H1 (cell line): ENCODE measurements at regions not wholly inside any gene's neighbourhood (a gene's known extent, or its start where the extent isn't known, plus 50 kb on each side); places are given as distances from the start of the nearest gene placed in this dataset.

Source experiments
- CTCF ChIA-PET: fragments of 300-600 bp; sonication (Branson Sonifier 250); formaldehyde crosslinking; loops from one replicate; lab custom pipeline; 2021; ENCODE audit not compliant: partially characterized antibody; lab: Charles Lee
- POLR2A ChIA-PET: fragments of 300-600 bp; sonication (Branson Sonifier 250); formaldehyde crosslinking; loops from one replicate; lab custom pipeline; 2021; ENCODE audit warnings: inconsistent platforms; ENCODE audit not compliant: partially characterized antibody; lab: Charles Lee
- DNase-seq, 2 experiments: peaks; one replicate each; pipeline versions ENCODE4 v3.0.0 to v3.0.0-alpha.2; 2010 to 2022; ENCODE audit warnings: low spot score in 2 of 2, low read depth in 1 of 2, mixed read lengths in 1 of 2
- FAIRE-seq: peaks from 2 replicates; lab custom pipeline; 2011; peaks lifted over from hg19 to GRCh38; lab: Jason Lieb, UNC
- H2AFZ ChIP-seq: 2 replicates; pipeline ENCODE4 v1.8.1; 2012; ENCODE audit warnings: low read length, inconsistent platforms
- H2AK5ac ChIP-seq: 2 replicates; pipeline ENCODE4 v1.6.1; 2013; ENCODE audit warnings: low read depth, low read length
- H2BK120ac ChIP-seq: replicated peaks from 2 replicates; pipeline ENCODE3; 2013; ENCODE audit warnings: low read depth, low read length, inconsistent platforms
- H2BK12ac ChIP-seq: 2 replicates; pipeline ENCODE4 v1.6.1; 2013; ENCODE audit warnings: low read depth, low read length
- H2BK15ac ChIP-seq: 2 replicates; pipeline ENCODE4 v1.6.1; 2013; ENCODE audit warnings: low read length
- H2BK20ac ChIP-seq: 2 replicates; pipeline ENCODE4 v1.6.1; 2013; ENCODE audit warnings: low read length
- H2BK5ac ChIP-seq: 2 replicates; pipeline ENCODE4 v1.6.1; 2013; ENCODE audit warnings: low read depth, low read length
- H3K14ac ChIP-seq: 2 replicates; pipeline ENCODE4 v1.6.1; 2013; ENCODE audit warnings: inconsistent platforms; ENCODE audit not compliant: insufficient read length
- H3K18ac ChIP-seq: 2 replicates; pipeline ENCODE4 v1.6.1; 2013; ENCODE audit warnings: low read length; ENCODE audit errors: extremely low read depth
- H3K23ac ChIP-seq: 2 replicates; pipeline ENCODE4 v1.6.1; 2013; ENCODE audit warnings: inconsistent platforms; ENCODE audit not compliant: insufficient read length
- H3K23me2 ChIP-seq: 2 replicates; pipeline ENCODE4 v1.6.1; 2013; ENCODE audit warnings: low read depth, low read length
- H3K27ac ChIP-seq: 2 replicates; pipeline ENCODE4 v1.6.1; 2011; ENCODE audit warnings: low read depth, low read length, inconsistent platforms
- H3K27me3 ChIP-seq, 4 experiments: replicated peaks in 1 of 4; 1 replicate in 1 of 4; 2 replicates in 3 of 4; pipeline versions ENCODE4 v1.6.1 to v1.8.1; 2011 to 2013; ENCODE audit warnings: low read length in 3 of 4, mild to moderate bottlenecking in 3 of 4, inconsistent platforms in 2 of 4, mixed read lengths in 2 of 4, moderate library complexity in 1 of 4; ENCODE audit not compliant: control insufficient read depth in 3 of 4, insufficient read depth in 3 of 4; ENCODE audit errors: extremely low read depth in 1 of 4
- H3K36me3 ChIP-seq, 4 experiments: 2 replicates each; pipeline versions ENCODE4 v1.6.1 to v1.8.1; 2011 to 2013; ENCODE audit warnings: mild to moderate bottlenecking in 4 of 4, low read length in 3 of 4, moderate library complexity in 2 of 4, control low read depth in 1 of 4, inconsistent platforms in 1 of 4; ENCODE audit not compliant: insufficient read depth in 4 of 4, control insufficient read depth in 2 of 4
- H3K4ac ChIP-seq: replicated peaks from 2 replicates; pipeline ENCODE3; 2013; ENCODE audit warnings: low read length, low read depth, mixed read lengths, inconsistent platforms; ENCODE audit not compliant: insufficient read length
- H3K4me1 ChIP-seq, 4 experiments: replicated peaks in 1 of 4; 1 replicate in 1 of 4; 2 replicates in 3 of 4; pipeline versions ENCODE4 v1.6.1 to v1.8.1; 2011 to 2013; ENCODE audit warnings: low read length in 3 of 4, inconsistent platforms in 2 of 4, mixed read lengths in 1 of 4; ENCODE audit not compliant: insufficient read depth in 4 of 4, control insufficient read depth in 3 of 4
- H3K4me2 ChIP-seq, 2 experiments: 2 replicates each; pipeline versions ENCODE4 v1.6.1 to v1.8.1; 2011 to 2013; ENCODE audit warnings: low read depth in 2 of 2, low read length in 2 of 2, control low read depth in 1 of 2, inconsistent platforms in 1 of 2, mild to moderate bottlenecking in 1 of 2; ENCODE audit not compliant: insufficient read depth in 1 of 2
- H3K4me3 ChIP-seq, 4 experiments: fragments of 200-600, 300-600 bp in 1 of 4; sonication (generic), shearing (Covaris generic), sonication (Bioruptor Twin) in 1 of 4; 2 replicates each; pipeline versions ENCODE4 v1.5.1 to v1.8.1; 2011 to 2016; ENCODE audit warnings: low read length in 4 of 4, low read depth in 3 of 4, control low read depth in 2 of 4, inconsistent platforms in 2 of 4, mild to moderate bottlenecking in 2 of 4, mixed read lengths in 1 of 4, moderate library complexity in 1 of 4; ENCODE audit not compliant: insufficient read depth in 2 of 4; ENCODE audit errors: extremely low read depth in 1 of 4
- H3K56ac ChIP-seq: replicated peaks from 2 replicates; pipeline ENCODE3; 2013; ENCODE audit warnings: low read depth, mild to moderate bottlenecking, mixed read lengths, low read length, inconsistent platforms; ENCODE audit not compliant: insufficient read length
- H3K79me1 ChIP-seq: 2 replicates; pipeline ENCODE4 v1.6.1; 2013; ENCODE audit warnings: low read depth, low read length, control low read depth
- H3K79me2 ChIP-seq, 2 experiments: 2 replicates each; pipeline versions ENCODE4 v1.6.1 to v1.8.1; 2012 to 2013; ENCODE audit warnings: low read length in 2 of 2, mild to moderate bottlenecking in 2 of 2, inconsistent platforms in 1 of 2; ENCODE audit not compliant: insufficient read depth in 2 of 2, control insufficient read depth in 1 of 2
- H3K9ac ChIP-seq, 4 experiments: replicated peaks in 1 of 4; 1 replicate in 1 of 4; 2 replicates in 3 of 4; pipeline versions ENCODE4 v1.6.1 to v1.8.1; 2011 to 2013; ENCODE audit warnings: low read depth in 3 of 4, low read length in 3 of 4, control low read depth in 2 of 4, mild to moderate bottlenecking in 2 of 4, moderate library complexity in 2 of 4, inconsistent platforms in 1 of 4; ENCODE audit errors: extremely low read depth in 1 of 4
- H3K9me3 ChIP-seq, 2 experiments: 2 replicates each; pipeline versions ENCODE4 v1.6.1 to v1.8.1; 2012 to 2013; ENCODE audit warnings: mild to moderate bottlenecking in 2 of 2, moderate library complexity in 2 of 2, control low read depth in 1 of 2, inconsistent platforms in 1 of 2, low read depth in 1 of 2, low read length in 1 of 2, mixed read lengths in 1 of 2; ENCODE audit not compliant: insufficient read depth in 2 of 2
- H4K20me1 ChIP-seq, 2 experiments: replicated peaks in 1 of 2; 2 replicates each; pipeline versions ENCODE3 to v1.8.1; 2011 to 2013; ENCODE audit warnings: inconsistent platforms in 2 of 2, low read length in 2 of 2, mild to moderate bottlenecking in 1 of 2; ENCODE audit not compliant: insufficient read depth in 2 of 2, control insufficient read depth in 1 of 2
- H4K5ac ChIP-seq: 2 replicates; pipeline ENCODE4 v1.6.1; 2013; ENCODE audit warnings: low read length, low read depth, mixed read lengths, inconsistent platforms; ENCODE audit not compliant: insufficient read length
- H4K8ac ChIP-seq: 2 replicates; pipeline ENCODE4 v1.8.0; 2013; ENCODE audit warnings: mild to moderate bottlenecking, moderate library complexity, low read length, inconsistent platforms; ENCODE audit not compliant: insufficient read depth; ENCODE audit errors: extremely low read depth
- H4K91ac ChIP-seq: replicated peaks from 2 replicates; pipeline ENCODE3; 2013; ENCODE audit warnings: low read length, mixed read lengths, inconsistent platforms; ENCODE audit not compliant: insufficient read length
- RNF2 ChIP-seq: fragments of 200-900, 300-1000 bp; sonication (generic); IDR thresholded peaks from 2 replicates; pipeline ENCODE4 v1.7.1; 2016; ENCODE audit warnings: borderline replicate concordance, low read depth, mild to moderate bottlenecking, antibody characterized with exemption, low read length; ENCODE audit not compliant: poor library complexity, severe bottlenecking; ENCODE audit errors: missing control alignments
- WGBS, 2 experiments: shearing (Covaris generic) in 1 of 2; methylation state at CpG; one replicate each; pipeline versions ENCODE4 v1.1.6 to v1.1.7; 2013 to 2015; ENCODE audit warnings: low lambda C conversion rate in 2 of 2, mixed read lengths in 2 of 2, inconsistent platforms in 1 of 2, low coverage in 1 of 2, missing lambda C conversion rate in 1 of 2; ENCODE audit not compliant: insufficient replicate concordance in 2 of 2, insufficient coverage in 1 of 2, insufficient read length in 1 of 2; ENCODE audit errors: extremely low coverage in 1 of 2, missing lambda C conversion rate in 1 of 2; 5-methylcytosine and 5-hydroxymethylcytosine counted together

DNA sequence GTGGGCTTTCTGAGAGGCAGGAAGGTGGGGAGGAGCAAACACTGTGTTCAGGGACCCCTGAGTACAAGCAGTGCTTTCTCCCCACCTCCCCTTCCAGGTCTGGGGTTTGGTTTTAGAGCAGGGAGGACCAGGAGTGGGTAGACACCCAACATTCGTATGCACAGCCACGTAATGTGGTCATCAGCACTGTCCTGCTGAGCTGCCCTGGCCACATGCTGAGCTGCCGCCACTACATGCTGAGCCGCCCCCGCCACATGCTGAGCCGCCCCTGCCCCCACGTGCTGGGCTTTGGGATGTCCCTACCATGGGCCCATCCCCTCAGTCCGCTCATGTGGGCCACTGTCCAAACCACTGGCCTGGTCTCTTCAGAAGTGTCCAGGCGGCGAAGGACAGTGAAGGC lies 214.9 kb upstream of the CST7 start:
- H2AFZ ChIP-seq: no peak overlapping the region
- peak in 1 of 2 experiments; percentile 27 for DNase-seq

More for the DNA sequence above, 214.9 kb upstream of the CST7 start:
- Histone ChIP-seq H3K9me3 (peaks cover 0 to 3% of the 10 kb centered on the region in 2 experiments; a peak in 1 of 4 replicates), H3K4me2 (no peak overlapping the region), H4K20me1 (no peaks in the 10 kb centered on the region), H4K5ac (no peak overlapping the region), H3K27me3 (no peaks in the 10 kb centered on the region), H3K79me2 (no peaks in the 10 kb centered on the region), H3K9ac (no peak overlapping the region), H3K4me1 (peaks cover 0 to 12% (median 2%) of the 10 kb centered on the region in 4 experiments; a peak in 3 of 7 replicates), H2AK5ac (no peak overlapping the region), H3K79me1 (no peaks in the 10 kb centered on the region), H2BK15ac (no peak overlapping the region), H3K4ac (no peak overlapping the region), H3K14ac (no peak overlapping the region), H4K91ac (no peak overlapping the region), H3K56ac (no peak overlapping the region), H2BK20ac (no peak overlapping the region), H3K4me3 (no peak overlapping the region), H3K36me3 (no peaks in the 10 kb centered on the region), H4K8ac (no peak overlapping the region), H3K18ac (no peak overlapping the region), H2BK5ac (no peak overlapping the region), H2BK120ac (no peak overlapping the region), H3K23me2 (peaks cover 4% of the 10 kb centered on the region; the same call in 1 of the 2 replicates), H3K27ac (no peak overlapping the region), H3K23ac (no peak overlapping the region), H2BK12ac (no peak overlapping the region)
- WGBS, 2 experiments: 88% methylated on average over 5 of the region's 10 CpGs; no CpG with 5 or more reads in 1 of the 2 experiments
- POLR2A ChIA-PET: no interaction called here
- no peak for TF ChIP-seq RNF2
- FAIRE-seq: no peak
- CTCF ChIA-PET: no interaction called here
